ENCODE measurements at regions not wholly inside any gene's neighbourhood (a gene's known extent, or its start where the extent isn't known, plus 50 kb on each side); places are given as distances from the start of the nearest gene placed in this dataset.

GRCh38 chr12:25771476-25771875, 187.0 kb upstream of the RASSF8 start:
- TF ChIP-seq CTCF (IDR thresholded peaks at IDR 0.05) (no peak), POLR2A (IDR thresholded peaks at IDR 0.05) (no peak)

Measured in gastroesophageal sphincter (tissue), 3 donors.